Fibroblast of skin of left biceps (primary cell): ENCODE measurements at regions not wholly inside any gene's neighbourhood (a gene's known extent, or its start where the extent isn't known, plus 50 kb on each side); places are given as distances from the start of the nearest gene placed in this dataset.

Source experiments
- DNase-seq, 2 experiments: peaks; one replicate each; pipeline ENCODE4 v3.0.0-alpha.2; 2013; ENCODE audit warnings: low read depth in 2 of 2

GRCh38 chr9:97747201-97747965 lies 50.2 kb upstream of the XPA start:
- DNase-seq, result no peak

DNA sequence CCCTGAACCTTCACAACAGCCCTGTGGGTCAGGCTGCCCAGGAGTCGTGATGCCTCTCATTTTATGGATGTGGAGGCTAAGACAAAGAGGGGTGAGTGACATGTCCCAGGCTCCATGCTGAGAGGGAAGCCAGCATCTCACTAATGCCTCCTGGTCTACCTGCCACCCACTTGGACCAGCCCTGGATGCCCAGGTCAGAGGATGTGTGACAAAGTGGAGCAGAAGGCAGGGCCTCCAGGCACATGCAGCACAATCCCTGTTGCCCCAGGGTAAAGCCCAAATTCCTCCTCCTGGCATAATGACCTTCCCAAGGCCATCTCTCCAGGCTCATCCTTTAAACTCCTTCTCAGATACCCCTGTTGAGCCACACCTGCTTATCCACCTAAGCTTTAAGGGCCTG lies 51.4 kb upstream of the XPA start:
- no peak for DNase-seq

DNA sequence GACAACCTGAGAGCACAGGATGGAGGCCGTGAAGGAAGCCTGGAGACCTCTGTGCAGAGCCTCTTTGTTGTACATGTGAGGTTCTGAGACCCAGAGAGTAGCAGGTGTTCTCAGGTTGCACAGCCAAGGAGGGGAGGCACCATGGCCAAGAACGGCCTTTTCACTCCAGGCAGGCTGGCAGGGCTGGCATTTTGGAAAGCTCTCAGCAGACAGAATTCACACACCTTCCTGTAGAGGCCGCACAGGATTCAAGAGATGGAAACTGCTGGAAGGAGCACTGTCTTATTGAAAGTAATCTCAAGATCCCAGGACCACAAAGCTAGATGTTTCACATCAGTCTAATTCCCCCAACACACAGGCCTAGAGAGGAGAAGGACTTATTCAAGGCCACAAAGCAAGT lies 52.8 kb upstream of the XPA start:
- DNase-seq, result no peak

- DNase-seq, result no peak
Measured at GRCh38 chr9:97751531-97751930, 54.4 kb upstream of the XPA start.

DNA sequence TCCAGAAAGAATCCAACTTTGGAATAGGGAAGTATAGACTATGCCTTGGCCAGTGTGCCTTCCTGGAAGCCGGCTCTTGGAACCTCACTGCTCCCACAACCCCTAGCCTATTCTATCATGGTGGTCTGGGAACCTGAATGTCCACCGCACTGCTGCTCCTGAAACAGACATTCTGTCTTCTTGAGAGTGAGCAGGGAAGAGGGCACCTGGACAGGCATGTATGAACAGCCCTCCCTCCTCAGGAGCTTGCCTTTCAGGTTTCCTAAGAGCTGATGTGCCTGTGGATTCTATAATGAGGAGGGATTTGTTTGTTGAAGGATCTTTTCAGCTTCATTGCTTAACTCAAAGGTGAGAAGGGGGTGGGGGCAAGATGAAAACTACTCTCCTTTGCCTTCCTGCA lies 55.1 kb upstream of the XPA start:
- DNase-seq, result no peak

DNA sequence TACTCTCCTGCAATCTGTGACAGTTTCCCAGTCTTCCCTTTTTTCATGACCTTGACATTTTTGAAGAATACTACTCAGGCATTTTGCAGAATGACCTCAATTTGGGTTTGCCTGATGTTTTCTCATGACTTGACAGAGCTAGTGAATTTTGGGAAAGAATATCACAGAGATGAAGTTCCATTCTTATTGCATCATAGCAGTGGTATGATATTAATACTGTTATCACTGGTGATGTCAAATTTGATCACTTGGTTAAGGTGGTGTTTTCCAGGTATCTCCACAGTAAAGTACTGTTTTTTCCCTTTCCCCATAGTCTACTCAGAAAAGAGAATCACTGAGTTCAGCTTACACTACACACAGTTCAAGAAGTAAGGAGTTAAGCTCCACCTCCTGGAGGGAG lies 56.2 kb upstream of the XPA start:
- DNase-seq, result no peak

- DNase-seq, result no peak
Measured at GRCh38 chr9:97753975-97754374, 56.8 kb upstream of the XPA start.

GRCh38 chr9:97755618-97756267 lies 58.6 kb upstream of the XPA start:
- DNase-seq, result no peak

DNA sequence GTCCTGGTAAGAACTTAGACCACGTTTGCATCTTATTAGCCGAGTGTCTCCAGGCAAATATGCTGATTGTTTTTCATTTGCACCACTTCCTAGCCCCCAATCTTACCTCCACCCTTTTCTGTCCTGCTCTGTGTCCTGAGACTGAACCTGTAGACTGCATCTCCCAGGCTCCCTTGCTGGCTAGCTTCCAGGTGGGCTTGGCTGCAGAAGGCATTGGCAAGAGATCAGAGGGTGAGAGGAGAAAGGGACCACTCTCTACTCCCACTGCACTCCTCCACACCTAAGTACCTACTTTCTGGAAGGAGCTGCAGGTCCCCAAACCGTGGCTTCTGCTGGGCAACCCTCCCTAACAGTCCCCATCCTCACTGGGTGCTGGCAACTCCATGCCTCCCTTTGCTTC lies 59.9 kb upstream of the XPA start:
- DNase-seq, result no peak

- no peak for DNase-seq
Measured at GRCh38 chr9:97758334-97758916, 61.3 kb upstream of the XPA start.

DNA sequence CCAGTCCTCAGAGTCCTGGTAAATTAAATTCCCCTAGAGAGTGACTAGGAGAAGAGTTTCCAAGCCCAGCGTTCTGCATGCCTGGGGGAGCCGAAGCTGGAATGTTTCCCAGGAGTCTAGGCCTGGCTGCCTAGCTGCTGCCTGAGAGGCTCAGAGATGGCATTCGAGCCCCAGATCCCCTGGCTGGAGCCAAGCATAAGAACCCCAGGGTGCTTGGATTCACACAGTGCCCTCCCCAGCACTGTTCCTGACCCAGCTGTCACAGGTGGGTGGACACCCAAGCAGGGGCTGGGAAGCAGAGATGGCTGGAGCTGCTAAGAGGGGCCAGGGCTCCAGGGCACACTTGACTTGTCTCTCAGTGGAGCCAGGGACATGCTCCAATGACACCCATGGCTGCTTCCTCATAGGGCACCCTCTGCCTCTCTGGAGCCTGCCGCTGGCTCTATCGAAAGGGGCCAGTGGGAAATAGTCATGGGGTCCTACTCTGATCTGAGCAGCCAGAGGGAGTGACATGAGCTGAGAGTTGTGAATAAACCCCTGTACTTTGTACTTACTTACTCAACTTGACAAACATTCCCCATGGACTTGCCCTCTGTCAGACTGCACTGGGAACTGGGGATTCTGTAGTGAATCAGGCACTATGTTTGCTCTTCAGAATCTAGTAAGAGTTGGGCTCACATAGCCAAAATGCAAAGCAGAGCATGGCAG lies 62.6 kb upstream of the XPA start:
- no peak for DNase-seq

- no peak for DNase-seq
Measured at GRCh38 chr9:97761056-97761598, 64.0 kb upstream of the XPA start.

GRCh38 chr9:97761879-97762278 lies 64.7 kb upstream of the XPA start:
- no peak for DNase-seq

DNA sequence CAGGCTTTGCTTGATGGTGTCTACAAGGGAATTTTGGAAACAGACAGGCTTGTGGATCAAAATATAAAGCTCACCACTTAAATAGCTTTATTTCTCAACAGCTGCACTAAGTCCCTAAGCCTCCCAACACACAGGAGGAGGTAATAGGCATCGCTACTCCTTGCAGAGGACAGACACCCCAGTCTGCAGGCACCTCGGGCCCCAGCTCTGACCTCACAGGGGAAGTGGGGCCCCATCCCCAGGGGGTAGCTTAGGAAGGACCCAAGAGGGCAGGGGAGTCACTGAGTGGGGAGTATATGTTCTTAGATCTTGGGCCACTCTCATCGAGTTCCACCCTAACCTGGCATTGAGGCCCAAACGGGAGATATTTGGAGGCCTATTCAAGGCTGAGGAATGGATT lies 66.7 kb upstream of the XPA start:
- DNase-seq, result no peak

DNA sequence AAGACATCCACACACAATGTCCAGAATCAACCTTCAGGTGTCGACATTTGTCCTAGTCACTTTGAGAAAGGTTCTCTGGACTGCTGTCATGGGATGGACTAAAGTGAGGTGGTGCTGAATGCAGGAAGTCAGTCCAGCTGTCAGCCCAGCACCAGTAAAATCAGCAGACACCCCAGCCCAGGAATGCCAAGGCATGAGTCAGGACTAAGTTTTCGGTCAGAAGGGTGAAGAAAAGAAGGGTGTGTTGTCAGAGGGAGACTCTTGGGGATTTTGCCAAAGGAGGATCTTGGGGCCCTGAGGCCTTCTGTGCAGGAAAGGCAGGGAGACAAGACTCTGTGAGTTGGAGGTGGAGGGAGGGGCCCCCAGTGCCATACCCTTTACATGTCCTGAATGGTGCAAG lies 69.0 kb upstream of the XPA start:
- DNase-seq, result no peak

GRCh38 chr9:97766610-97767009 lies 69.5 kb upstream of the XPA start:
- DNase-seq, result no peak

DNA sequence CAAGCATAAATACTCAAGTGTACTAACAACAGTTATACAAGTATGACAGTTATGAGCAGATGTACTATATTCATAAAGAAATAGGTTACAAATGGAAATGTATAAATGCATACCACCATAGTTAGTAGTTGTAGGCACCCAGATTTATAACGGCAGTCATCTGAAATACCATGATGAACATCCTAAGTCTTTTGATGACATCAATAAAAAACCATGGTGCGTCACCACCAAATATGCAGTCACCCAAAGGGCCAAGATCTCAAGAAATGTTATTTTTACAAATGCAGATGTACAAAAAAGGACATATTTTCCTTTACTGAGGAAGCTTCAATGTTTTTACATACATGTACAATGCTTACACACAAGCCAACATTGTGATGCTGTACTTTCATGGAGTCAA lies 70.8 kb upstream of the XPA start:
- peak; percentile 31 to 36 for DNase-seq

DNA sequence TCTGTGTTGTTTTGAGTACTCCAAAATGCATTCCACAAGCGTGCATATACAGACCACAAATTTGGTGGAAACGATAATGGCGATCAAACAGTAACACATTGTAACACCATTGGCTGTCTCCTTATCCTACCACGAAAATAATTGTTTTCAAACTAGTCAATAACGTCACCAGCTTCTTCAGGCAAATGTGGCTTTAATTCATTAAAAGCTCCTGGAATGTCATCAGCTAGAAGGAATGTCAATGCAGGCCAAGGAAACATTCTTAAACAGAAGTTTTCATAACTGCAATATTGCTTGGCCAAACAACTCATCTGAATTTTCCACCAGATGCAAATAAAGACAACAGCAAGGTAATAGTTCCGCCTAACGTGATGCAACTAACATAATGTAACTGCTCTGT lies 71.6 kb upstream of the XPA start:
- DNase-seq, result peak; percentile 75 to 77

- DNase-seq, result no peak
Measured at GRCh38 chr9:97769208-97769607, 72.1 kb upstream of the XPA start.

DNA sequence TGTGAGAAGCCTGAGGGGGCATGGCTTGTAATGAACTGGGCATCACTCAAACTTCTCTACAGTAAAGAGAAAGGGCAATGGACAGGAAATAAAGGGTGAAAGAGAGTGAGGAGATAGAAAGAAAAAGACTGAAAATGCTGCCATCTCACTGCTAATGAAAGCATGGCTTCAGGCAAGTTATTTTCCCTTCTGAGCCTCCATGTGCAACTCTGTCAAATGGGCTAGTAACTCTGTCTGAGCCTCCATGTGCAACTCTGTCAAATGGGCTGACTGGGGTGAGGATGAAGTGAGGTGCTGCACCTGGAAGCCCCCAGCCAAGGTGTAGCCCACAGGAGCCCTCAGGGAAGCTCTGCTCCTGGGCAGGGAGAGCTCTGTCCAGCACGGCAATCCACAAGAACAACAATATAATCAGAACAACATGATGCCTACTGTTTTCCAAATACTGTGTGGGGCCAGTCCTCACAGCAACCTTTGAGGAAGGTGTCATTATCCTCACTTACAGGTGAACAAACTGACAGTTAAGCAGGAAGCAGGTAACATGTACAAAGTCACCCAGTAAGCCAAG lies 73.8 kb upstream of the XPA start:
- DNase-seq, result no peak

DNA sequence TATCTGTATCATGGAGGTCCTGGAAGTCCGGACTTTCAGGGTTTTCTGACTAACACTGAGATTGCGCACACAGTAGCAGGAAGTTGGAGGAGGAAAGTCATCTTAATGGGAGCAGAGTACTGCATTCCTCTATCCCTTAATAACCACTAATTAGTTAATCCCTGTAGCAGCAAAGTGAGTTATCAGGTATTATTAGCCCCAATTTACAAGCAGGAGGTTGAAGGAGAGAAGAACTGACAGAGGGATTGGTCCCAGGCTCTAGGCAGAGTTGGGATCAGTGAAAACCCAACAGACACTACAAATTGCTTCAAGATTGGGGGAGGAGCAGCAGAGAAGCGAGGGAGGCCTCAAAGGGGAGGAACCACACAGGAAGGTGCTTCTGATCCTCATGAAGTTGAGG lies 74.5 kb upstream of the XPA start:
- no peak for DNase-seq

DNA sequence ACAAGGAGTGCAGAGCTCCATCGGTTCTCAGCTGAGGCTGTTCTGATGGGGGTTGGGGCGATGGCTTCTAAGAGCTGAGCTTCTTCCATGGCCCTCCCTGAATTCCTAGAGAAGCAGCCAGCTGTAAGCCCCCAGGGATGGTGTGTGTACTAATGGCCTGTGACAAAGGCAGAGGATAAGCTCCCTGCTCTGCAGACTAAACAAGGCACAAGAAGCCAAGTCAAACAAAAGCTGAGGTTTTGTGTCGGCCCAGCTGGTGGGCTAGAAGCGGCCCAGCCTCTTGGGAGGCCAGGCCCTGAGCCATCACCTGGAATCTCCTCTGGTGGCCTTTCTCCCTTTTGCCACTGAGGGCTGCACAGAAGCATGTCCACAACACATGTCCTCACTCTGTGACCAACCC lies 75.0 kb upstream of the XPA start:
- DNase-seq, result no peak
